Body of pancreas (tissue), 4 donors: ENCODE measurements at regions not wholly inside any gene's neighbourhood (a gene's known extent, or its start where the extent isn't known, plus 50 kb on each side); places are given as distances from the start of the nearest gene placed in this dataset.

ENCODE experiments used
- CTCF ChIP-seq, 7 experiments: fragments of 450-650 bp in 4 of 7; fragments of 200-600 bp in 3 of 7; sonication (generic) in 3 of 7; IDR thresholded peaks; one replicate each; pipeline ENCODE4 v1.5.1; 2016 to 2019; ENCODE audit warnings: antibody characterized with exemption in 7 of 7
- POLR2A ChIP-seq, 3 donors: fragments of 450-650 bp; IDR thresholded peaks; one replicate each; pipeline ENCODE4 v1.6.1; 2016; ENCODE audit warnings: antibody characterized with exemption in 3 of 3, mild to moderate bottlenecking in 2 of 3

GRCh38 chr1:29688471-29689365, 452.4 kb downstream of the PTPRU start:
- no peak for TF ChIP-seq CTCF (IDR thresholded peaks at IDR 0.05)
- no peak for TF ChIP-seq POLR2A (IDR thresholded peaks at IDR 0.05)
